ENCODE measurements at regions not wholly inside any gene's neighbourhood (a gene's known extent, or its start where the extent isn't known, plus 50 kb on each side); places are given as distances from the start of the nearest gene placed in this dataset.
"Not testable (repeated sequence)": the region's sequence is repeated elsewhere in the genome, so short reads cannot be mapped to it uniquely, and the experiment has no call there.

DNA sequence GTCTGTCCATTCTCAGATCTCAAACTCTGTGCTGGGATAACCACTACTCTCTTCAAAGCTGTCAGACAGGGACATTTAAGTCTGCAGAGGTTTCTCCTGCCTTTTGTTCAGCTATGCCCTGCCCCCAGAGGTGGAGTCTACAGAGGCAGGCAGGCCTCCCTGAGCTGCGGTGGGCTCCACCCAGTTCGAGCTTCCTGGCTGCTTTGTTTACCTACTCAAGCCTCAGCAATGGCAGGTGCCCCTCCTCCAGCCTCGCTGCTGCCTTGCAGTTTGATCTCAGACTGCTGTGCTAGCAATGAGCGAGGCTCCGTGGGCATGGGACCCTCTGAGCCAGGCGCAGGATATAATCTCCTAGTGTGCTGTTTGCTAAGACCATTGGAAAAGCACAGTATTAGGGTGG, 53.1 kb upstream of the HUNK start:
- H3K36me3 Mint-ChIP-seq; ATAC-seq; H3K9me3 ChIP-seq (ENCODE audit: control insufficient read depth in 2 of 3, low read length in 3 of 3); H3K4me1 Mint-ChIP-seq; DNase-seq; intact Hi-C loops (cut with micrococcal nuclease); H3K27ac Mint-ChIP-seq; H3K4me3 Mint-ChIP-seq; POLR2A ChIA-PET; CTCF ChIA-PET; H3K4me1 ChIP-seq (ENCODE audit: control insufficient read depth in 2 of 2, insufficient read depth in 2 of 2, low read length in 2 of 2); H3K36me3 ChIP-seq (ENCODE audit: control insufficient read depth in 2 of 3, insufficient read depth in 3 of 3, low read length in 3 of 3); H3K27me3 ChIP-seq (ENCODE audit: control insufficient read depth in 2 of 2, insufficient read depth in 2 of 2, low read length in 2 of 2); H3K4me3 ChIP-seq (ENCODE audit: low read length); H3K27ac ChIP-seq (ENCODE audit: low read depth, low read length): not testable (repeated sequence)
- H3K9me3 Mint-ChIP-seq: peaks cover 0 to 14% (median 6%) of the 10 kb centered on the region in 11 donors
- peaks cover 5 to 44% (median 31%) of the 10 kb centered on the region in 5 donors for H3K27me3 Mint-ChIP-seq

DNA sequence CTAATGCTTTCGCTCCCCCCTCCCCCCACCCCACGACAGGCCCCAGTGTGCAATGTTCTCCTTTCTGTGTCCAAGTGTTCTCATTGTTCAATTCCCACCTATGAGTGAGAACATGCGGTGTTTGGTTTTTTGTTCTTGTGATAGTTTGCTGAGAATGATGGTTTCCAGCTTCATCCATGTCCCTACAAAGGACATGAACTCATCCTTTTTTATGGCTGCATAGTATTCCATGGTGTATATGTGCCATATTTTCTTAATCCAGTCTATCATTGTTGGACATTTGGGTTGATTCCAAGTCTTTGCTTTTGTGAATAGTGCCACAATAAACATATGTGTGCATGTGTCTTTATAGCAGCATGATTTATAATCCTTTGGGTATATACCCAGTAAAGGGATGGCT, 58.5 kb upstream of the HUNK start:
- H3K4me3 ChIP-seq (ENCODE audit: low read length); H3K9me3 ChIP-seq (ENCODE audit: control insufficient read depth in 2 of 3, low read length in 3 of 3); POLR2A ChIA-PET; DNase-seq; H3K27me3 ChIP-seq (ENCODE audit: control insufficient read depth in 2 of 2, insufficient read depth in 2 of 2, low read length in 2 of 2); CTCF ChIA-PET; H3K4me1 ChIP-seq (ENCODE audit: control insufficient read depth in 2 of 2, insufficient read depth in 2 of 2, low read length in 2 of 2); H3K36me3 ChIP-seq (ENCODE audit: control insufficient read depth in 2 of 3, insufficient read depth in 3 of 3, low read length in 3 of 3); ATAC-seq; H3K27ac Mint-ChIP-seq; H3K27ac ChIP-seq (ENCODE audit: low read depth, low read length); intact Hi-C loops (cut with micrococcal nuclease); H3K4me3 Mint-ChIP-seq; H3K36me3 Mint-ChIP-seq; H3K4me1 Mint-ChIP-seq: not testable (repeated sequence)
- Mint-ChIP-seq H3K9me3 (peaks cover 0 to 23% (median 6%) of the 10 kb centered on the region in 11 donors), H3K27me3 (peaks cover 2 to 27% (median 13%) of the 10 kb centered on the region in 5 donors)

DNA sequence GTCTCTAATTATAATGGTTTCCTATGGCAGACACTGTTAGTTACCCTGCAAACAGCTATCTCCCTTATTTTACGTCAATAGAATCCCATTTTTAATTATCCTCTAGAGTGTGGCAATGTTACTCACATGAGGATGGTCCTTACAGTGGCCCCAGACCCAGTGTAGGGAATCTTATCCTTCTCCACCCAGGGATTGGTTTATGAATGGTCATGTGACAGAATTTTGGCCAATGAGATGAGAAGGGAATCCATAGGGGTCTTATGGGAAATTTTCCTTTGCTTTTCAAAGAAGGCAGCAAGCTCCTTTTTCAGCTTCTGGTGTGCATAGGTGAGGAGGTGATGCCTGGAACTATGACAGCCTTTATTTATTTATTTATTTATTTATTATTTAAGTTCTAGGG, 59.0 kb upstream of the HUNK start:
- Histone ChIP-seq H3K9me3 (ENCODE audit: control insufficient read depth in 2 of 3, low read length in 3 of 3) (no peaks in the 10 kb centered on the region), H3K27ac (ENCODE audit: low read depth, low read length) (no peak overlapping the region), H3K36me3 (ENCODE audit: control insufficient read depth in 2 of 3, insufficient read depth in 3 of 3, low read length in 3 of 3) (no peaks in the 10 kb centered on the region), H3K4me3 (ENCODE audit: low read length) (no peak overlapping the region), H3K4me1 (ENCODE audit: control insufficient read depth in 2 of 2, insufficient read depth in 2 of 2, low read length in 2 of 2) (no peaks in the 10 kb centered on the region), H3K27me3 (ENCODE audit: control insufficient read depth in 2 of 2, insufficient read depth in 2 of 2, low read length in 2 of 2) (no peaks in the 10 kb centered on the region)
- ChIA-PET POLR2A (no interaction called here), CTCF (no interaction called here)
- DNase-seq (no peak), ATAC-seq (no peak)
- peaks cover 0 to 3% (median 0%) of the 10 kb centered on the region in 7 donors for H3K4me1 Mint-ChIP-seq
- H3K27me3 Mint-ChIP-seq: peaks cover 2 to 23% (median 8%) of the 10 kb centered on the region in 5 donors
- H3K4me3 Mint-ChIP-seq: no peak overlapping the region
- H3K36me3 Mint-ChIP-seq: peaks cover 0 to 3% (median 0%) of the 10 kb centered on the region in 5 donors
- H3K9me3 Mint-ChIP-seq: peaks cover 0 to 22% (median 4%) of the 10 kb centered on the region in 11 donors
- no peak overlapping the region for H3K27ac Mint-ChIP-seq
- intact Hi-C loops (cut with micrococcal nuclease): no loop called here

DNA sequence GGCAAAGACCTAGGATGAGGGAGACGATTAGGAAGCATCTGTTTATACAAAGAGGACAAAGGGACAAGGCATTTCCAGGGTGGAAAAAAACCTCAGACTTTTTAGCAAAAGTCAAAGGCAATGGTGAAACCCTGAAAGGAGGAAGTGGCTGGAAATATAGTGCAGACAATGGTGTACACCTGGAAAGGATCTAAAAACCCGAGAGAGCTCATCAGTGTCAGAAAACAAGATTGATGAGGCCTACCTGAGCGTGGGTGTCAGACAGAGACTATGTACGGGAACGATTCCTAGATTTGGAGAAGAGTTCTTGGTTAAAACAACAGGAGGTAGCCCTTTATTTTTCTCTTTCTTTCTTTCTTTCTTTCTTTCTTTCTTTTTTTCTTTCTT, 68.8 kb upstream of the HUNK start:
- H3K4me3 Mint-ChIP-seq: no peak overlapping the region
- DNase-seq (no peak), ATAC-seq (no peak)
- H3K27me3 ChIP-seq (ENCODE audit: control insufficient read depth in 2 of 2, insufficient read depth in 2 of 2, low read length in 2 of 2): no peaks in the 10 kb centered on the region
- ChIA-PET POLR2A (no interaction called here), CTCF (no interaction called here)
- peaks cover 0 to 3% (median 0%) of the 10 kb centered on the region in 5 donors for H3K36me3 Mint-ChIP-seq
- no peak overlapping the region for H3K27ac ChIP-seq (ENCODE audit: low read depth, low read length)
- no peaks in the 10 kb centered on the region for H3K9me3 ChIP-seq (ENCODE audit: control insufficient read depth in 2 of 3, low read length in 3 of 3)
- peak overlapping the region in 1 of 9 donors; percentile 26 for H3K27ac Mint-ChIP-seq
- intact Hi-C loops (cut with micrococcal nuclease): no loop called here
- H3K4me3 ChIP-seq (ENCODE audit: low read length): no peak overlapping the region
- no peaks in the 10 kb centered on the region for H3K4me1 ChIP-seq (ENCODE audit: control insufficient read depth in 2 of 2, insufficient read depth in 2 of 2, low read length in 2 of 2)
- peaks cover 0 to 24% (median 12%) of the 10 kb centered on the region in 5 donors for H3K27me3 Mint-ChIP-seq
- peaks cover 0 to 6% (median 0%) of the 10 kb centered on the region in 7 donors for H3K4me1 Mint-ChIP-seq
- peaks cover 0 to 10% (median 2%) of the 10 kb centered on the region in 11 donors for H3K9me3 Mint-ChIP-seq
- H3K36me3 ChIP-seq (ENCODE audit: control insufficient read depth in 2 of 3, insufficient read depth in 3 of 3, low read length in 3 of 3): no peaks in the 10 kb centered on the region

DNA sequence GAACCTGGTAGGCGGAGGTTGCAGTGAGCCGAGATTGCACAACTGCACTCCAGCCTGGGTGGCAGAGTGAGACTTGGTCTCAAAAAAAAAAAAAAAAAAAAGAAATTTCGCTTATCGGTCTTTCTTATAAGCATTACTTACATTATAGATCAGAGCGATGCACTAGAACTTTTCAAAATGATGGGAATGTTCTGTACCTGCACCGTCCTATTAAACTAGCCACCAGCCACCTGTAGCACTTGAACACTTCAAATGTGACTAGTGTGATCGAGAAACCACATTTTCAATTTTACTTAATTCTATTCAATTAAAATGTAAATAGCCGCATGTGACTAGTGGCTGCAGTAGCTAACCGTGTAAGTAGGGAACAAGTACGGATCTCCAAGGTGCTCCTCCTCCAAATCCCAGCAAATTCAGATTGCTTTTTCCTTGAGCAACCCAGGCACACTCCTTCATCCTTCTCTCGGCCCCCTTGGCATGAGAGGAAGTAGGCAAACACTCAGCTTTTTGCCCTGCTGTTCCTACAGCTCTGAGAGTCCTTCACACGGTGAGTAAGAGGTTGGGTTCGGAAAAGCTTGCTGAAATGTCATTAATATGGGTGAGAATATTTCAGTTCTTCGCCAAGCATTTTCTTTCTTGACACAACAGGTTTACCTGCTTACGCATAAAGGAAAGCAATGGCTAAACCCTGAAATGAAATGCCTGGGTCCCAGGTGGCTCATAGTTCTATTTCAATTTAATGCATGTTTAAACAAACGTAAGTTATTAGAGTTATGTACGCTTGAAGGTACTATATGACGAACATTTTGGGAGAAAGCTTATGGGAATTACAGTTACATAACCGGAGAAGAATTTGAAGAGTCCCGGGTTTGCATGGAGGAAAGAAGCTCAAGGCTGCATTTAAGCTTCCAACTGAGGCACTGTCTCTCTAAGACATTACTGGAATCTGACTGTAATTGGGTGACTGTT, 69.5 kb upstream of the HUNK start:
- Mint-ChIP-seq H3K9me3 (peaks cover 0 to 10% (median 2%) of the 10 kb centered on the region in 11 donors), H3K4me3 (no peak overlapping the region), H3K36me3 (peaks cover 0 to 3% (median 0%) of the 10 kb centered on the region in 5 donors), H3K27ac (no peak overlapping the region), H3K4me1 (peaks cover 0 to 6% (median 0%) of the 10 kb centered on the region in 7 donors), H3K27me3 (peaks cover 0 to 28% (median 18%) of the 10 kb centered on the region in 5 donors)
- ATAC-seq (no peak), DNase-seq (no peak)
- Histone ChIP-seq H3K4me1 (ENCODE audit: control insufficient read depth in 2 of 2, insufficient read depth in 2 of 2, low read length in 2 of 2) (no peaks in the 10 kb centered on the region), H3K27ac (ENCODE audit: low read depth, low read length) (no peak overlapping the region), H3K36me3 (ENCODE audit: control insufficient read depth in 2 of 3, insufficient read depth in 3 of 3, low read length in 3 of 3) (no peaks in the 10 kb centered on the region), H3K27me3 (ENCODE audit: control insufficient read depth in 2 of 2, insufficient read depth in 2 of 2, low read length in 2 of 2) (no peaks in the 10 kb centered on the region), H3K9me3 (ENCODE audit: control insufficient read depth in 2 of 3, low read length in 3 of 3) (no peaks in the 10 kb centered on the region), H3K4me3 (ENCODE audit: low read length) (no peak overlapping the region)
- ChIA-PET CTCF (no interaction called here), POLR2A (no interaction called here)
- intact Hi-C loops (cut with micrococcal nuclease): no loop called here

DNA sequence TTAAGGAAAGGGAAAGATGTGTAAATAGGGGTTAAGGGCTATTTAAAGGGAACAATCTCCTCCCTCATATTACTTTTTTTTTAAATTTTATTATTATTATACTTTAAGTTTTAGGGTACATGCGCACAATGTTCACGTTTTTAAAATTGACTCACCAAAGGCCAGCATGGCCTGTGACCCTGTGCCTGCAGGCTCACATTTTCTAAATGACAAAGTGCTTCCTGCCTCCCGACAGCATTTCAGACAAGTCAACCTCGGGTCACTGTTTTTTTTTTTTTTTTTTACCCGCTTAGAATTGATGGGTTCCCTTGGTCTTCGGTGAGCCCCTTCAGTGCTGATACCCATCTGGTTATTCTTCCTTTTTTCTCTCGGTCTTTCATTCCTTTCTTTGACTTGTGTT, 70.4 kb upstream of the SCAF4 start:
- Histone ChIP-seq H3K36me3 (ENCODE audit: control insufficient read depth in 2 of 3, insufficient read depth in 3 of 3, low read length in 3 of 3) (no peaks in the 10 kb centered on the region), H3K27me3 (ENCODE audit: control insufficient read depth in 2 of 2, insufficient read depth in 2 of 2, low read length in 2 of 2) (no peaks in the 10 kb centered on the region), H3K27ac (ENCODE audit: low read depth, low read length) (no peak overlapping the region), H3K9me3 (ENCODE audit: control insufficient read depth in 2 of 3, low read length in 3 of 3) (no peaks in the 10 kb centered on the region), H3K4me1 (ENCODE audit: control insufficient read depth in 2 of 2, insufficient read depth in 2 of 2, low read length in 2 of 2) (no peaks in the 10 kb centered on the region), H3K4me3 (ENCODE audit: low read length) (no peak overlapping the region)
- H3K4me1 Mint-ChIP-seq: peaks cover 0 to 6% (median 0%) of the 10 kb centered on the region in 7 donors
- H3K27me3 Mint-ChIP-seq: peaks cover 0 to 33% (median 19%) of the 10 kb centered on the region in 5 donors
- H3K4me3 Mint-ChIP-seq: no peak overlapping the region
- H3K36me3 Mint-ChIP-seq: peaks cover 0 to 3% (median 0%) of the 10 kb centered on the region in 5 donors
- DNase-seq (no peak), ATAC-seq (no peak)
- H3K9me3 Mint-ChIP-seq: peaks cover 0 to 7% (median 2%) of the 10 kb centered on the region in 11 donors
- POLR2A ChIA-PET: no interaction called here
- CTCF ChIA-PET: no interaction called here
- intact Hi-C loops (cut with micrococcal nuclease): no loop called here
- no peak overlapping the region for H3K27ac Mint-ChIP-seq

Data from naive thymus-derived CD4-positive, alpha-beta T cell (primary cell).